HG03469 (cell line): ENCODE measurements at regions not wholly inside any gene's neighbourhood (a gene's known extent, or its start where the extent isn't known, plus 50 kb on each side); places are given as distances from the start of the nearest gene placed in this dataset.

Experiments used
- ATAC-seq: cut with Tn5 transposase; IDR thresholded peaks from one replicate; pipeline ENCODE4 v1.9.1; 2021; ENCODE audit warnings: mild to moderate bottlenecking, moderate library complexity, moderate number of reproducible peaks; ENCODE audit not compliant: unreplicated experiment

DNA sequence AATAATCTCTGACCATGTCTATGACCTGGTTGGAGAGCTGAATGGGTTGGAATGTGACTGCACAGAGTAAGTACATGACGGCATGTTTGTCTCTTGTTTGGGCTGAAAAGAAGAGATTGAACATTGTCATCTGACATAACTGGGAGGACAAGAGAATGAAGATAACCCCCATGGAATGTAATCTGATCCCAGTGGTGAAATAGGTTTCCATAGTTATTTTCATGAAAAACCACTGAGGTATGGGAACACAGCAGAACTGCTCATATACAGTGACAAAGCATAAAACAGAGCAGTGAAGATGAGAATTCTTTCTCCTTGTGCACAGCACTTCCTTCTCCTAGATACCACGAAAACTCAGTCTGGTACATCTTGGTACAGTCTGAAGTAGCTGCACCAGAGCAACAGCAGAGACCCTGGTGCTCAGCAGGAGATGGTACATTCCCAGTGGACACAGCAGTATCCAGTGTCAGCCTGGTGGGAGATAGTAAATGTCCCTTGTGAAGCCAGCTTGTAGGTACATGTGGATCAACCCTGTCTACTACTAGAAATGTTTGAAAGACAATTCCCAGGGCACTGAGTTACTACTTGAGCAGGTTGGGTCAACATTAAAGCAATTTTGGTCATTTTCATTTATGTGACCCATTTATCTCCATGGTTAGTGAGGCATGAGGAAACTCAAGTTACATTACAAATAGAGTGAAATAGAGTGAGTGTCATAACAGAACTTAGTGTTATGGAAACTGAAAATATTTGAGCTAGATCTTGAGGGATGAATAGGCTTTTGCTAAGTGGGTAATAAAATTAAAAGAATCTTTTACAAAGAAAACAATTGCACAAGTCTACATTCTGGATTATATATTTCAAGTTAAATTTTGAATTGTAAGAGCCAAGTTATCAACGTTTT, 178.3 kb downstream of the SUCNR1 start:
- peak; percentile 53 for ATAC-seq

GRCh38 chr3:152053866-152054265, 180.4 kb downstream of the SUCNR1 start:
- no peak for ATAC-seq

GRCh38 chr3:152054315-152054714, 180.9 kb downstream of the SUCNR1 start:
- ATAC-seq, result peak; percentile 68

GRCh38 chr3:152056073-152056472, 182.6 kb downstream of the SUCNR1 start:
- no peak for ATAC-seq

GRCh38 chr3:152056481-152056880, 183.0 kb downstream of the SUCNR1 start:
- ATAC-seq, result no peak

- ATAC-seq, result no peak
These were observed 183.5 kb downstream of the SUCNR1 start for GRCh38 chr3:152056987-152057386.

- ATAC-seq, result no peak
These were observed 185.4 kb downstream of the SUCNR1 start for GRCh38 chr3:152058856-152059255.

- ATAC-seq, result no peak
These were observed 187.3 kb downstream of the SUCNR1 start for GRCh38 chr3:152060701-152061100.

GRCh38 chr3:152061296-152061695, 187.9 kb downstream of the SUCNR1 start:
- ATAC-seq, result no peak

DNA sequence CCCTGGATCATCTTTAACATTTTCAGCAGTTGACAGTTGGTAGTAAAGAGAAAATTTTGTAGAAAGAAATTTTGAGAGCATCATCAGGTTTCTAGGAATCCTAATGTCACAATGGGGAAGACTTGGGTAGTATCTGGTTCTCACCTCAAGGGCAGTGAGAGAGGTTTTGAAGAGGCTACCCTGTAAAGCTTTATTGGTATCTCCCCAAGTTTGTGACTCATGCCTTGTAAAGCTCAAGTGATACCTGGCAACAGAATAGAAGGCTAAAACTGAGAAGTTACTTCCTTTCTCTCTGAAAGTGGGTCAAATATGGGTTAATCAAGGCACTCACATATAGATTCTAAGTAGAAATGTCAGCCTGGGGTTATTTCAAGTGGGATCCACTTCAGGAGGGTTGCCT, 196.4 kb downstream of the SUCNR1 start:
- no peak for ATAC-seq

- ATAC-seq, result no peak
These were observed 197.4 kb upstream of the MBNL1 start for GRCh38 chr3:152071315-152071714.

GRCh38 chr3:152071924-152072323, 196.8 kb upstream of the MBNL1 start:
- no peak for ATAC-seq

- no peak for ATAC-seq
These were observed 195.5 kb upstream of the MBNL1 start for GRCh38 chr3:152073267-152073666.

DNA sequence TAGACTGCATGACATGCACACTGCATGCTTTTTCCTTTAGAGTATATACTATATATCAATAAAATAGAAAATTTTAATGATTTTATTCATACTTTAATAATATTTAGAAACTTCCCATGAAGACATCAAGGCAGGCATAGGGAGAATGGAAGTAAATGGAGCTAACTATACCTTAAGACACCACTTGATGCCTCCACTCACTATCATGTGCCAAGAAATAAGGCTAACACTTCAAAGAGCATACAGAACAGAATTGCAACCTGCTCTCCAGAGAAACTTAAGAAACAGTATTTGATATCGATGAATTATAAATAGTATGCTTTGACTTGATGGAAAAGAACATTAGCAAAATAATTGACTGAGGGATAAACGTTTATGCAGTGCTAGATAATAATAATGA, 192.6 kb upstream of the MBNL1 start:
- ATAC-seq, result no peak

- ATAC-seq, result no peak
These were observed 188.7 kb upstream of the MBNL1 start for GRCh38 chr3:152079980-152080379.

DNA sequence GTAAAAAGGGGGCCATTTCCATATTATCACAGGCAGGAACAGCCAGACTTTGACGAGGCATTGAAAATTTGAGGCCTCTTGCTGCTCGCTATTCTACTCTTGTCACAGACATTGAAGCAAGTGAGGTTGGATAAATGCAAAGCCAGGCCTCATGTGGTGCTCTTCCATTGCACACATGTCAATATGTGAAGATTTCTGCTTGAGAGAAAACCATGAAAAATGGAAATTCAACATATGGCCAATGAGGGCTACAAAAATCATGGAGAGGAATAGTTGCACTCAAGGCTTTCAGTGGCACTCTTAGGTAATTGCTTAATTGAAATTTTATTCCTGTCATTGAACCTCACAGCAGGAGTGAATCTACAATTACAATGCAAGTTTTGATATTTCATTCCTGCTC, 185.6 kb upstream of the MBNL1 start:
- ATAC-seq, result no peak

- ATAC-seq, result no peak
These were observed 184.1 kb upstream of the MBNL1 start for GRCh38 chr3:152084441-152085158.

- ATAC-seq, result no peak
These were observed 181.6 kb upstream of the MBNL1 start for GRCh38 chr3:152087153-152087552.

DNA sequence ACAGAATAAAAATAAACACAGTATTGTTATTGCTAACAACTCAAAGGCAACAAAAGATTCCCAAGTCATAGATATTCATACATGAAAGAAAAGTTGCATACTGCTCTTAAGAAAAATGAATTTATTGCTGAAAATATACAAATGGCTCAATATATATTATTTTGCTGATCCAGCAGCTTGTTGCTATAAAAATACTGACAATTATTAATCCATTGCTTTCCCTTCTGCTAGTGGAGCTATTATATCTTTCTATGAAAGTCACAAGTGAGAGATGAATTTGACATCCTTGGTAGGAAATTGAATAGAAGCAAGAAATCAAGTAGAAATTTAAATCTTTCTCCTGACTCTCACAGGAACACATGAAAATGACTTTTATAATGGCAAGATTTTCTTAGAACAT, 179.2 kb upstream of the MBNL1 start:
- ATAC-seq, result no peak

DNA sequence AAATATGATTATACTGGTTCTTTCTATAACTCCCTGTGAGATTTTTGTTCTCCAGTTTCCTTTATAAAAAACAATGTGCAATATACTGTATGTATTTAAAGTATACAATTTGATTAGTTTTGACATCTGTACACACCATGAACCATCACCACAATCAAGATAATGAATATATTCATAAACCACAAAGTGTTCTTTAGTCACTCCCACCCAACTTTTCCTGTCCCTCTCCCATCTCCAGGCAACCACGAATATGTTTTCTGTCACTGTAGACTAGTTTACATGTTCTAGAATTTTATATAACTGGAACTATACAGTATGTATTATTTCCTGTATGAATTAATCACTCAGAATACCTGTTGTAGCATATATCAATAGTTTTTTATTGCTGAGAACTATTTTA, 177.0 kb upstream of the MBNL1 start:
- no peak for ATAC-seq

DNA sequence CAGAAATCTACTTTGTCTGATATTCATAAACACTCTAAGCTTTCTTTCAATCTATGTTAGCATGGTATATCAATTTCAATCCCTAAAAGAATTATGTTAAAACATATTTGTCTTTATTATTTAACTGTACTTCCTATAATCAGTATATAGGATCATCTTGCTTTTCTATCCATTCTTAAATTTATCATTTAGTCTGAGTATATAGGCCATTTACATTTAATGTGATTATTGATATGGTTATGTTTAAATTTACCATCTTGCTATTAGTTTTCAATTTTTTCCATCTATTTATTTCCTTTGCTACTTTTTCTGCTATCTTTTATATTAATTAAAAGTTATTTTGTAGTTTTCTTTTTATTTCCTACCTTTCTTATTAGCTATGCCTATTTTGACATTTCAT, 174.8 kb upstream of the MBNL1 start:
- no peak for ATAC-seq

GRCh38 chr3:152094406-152094805, 174.3 kb upstream of the MBNL1 start:
- no peak for ATAC-seq
